ENCODE measurements at regions not wholly inside any gene's neighbourhood (a gene's known extent, or its start where the extent isn't known, plus 50 kb on each side); places are given as distances from the start of the nearest gene placed in this dataset.
"Not testable (repeated sequence)": the region's sequence is repeated elsewhere in the genome, so short reads cannot be mapped to it uniquely, and the experiment has no call there.

DNA sequence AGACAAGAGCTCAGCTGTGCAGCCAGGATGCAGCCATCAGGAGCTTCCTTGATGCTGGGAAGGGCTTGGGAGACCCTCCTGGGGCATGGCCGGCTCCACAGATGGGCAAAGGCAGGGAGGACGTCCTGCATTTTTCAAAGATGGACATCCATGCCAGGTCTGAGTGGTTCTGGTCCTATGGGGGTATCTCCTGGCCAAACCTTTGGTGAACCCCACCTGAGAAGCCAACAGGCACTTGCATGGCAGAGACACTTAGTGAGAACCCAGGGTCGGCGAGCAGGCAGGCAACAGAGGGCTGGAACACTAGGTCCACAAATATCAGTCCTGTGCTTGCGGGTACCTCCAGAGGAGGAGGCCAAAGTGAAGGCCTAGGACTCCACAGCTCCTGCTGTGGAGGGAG lies 70.0 kb downstream of the KCTD15 start:
- Histone ChIP-seq H3K4me2 (ENCODE audit: low read length) (no peak overlapping the region), H3K9ac (ENCODE audit: low read length) (no peak overlapping the region), H3K27ac (ENCODE audit: low read depth, low read length) (no peak overlapping the region), H2AFZ (ENCODE audit: low read depth, low read length) (no peak overlapping the region), H4K20me1 (ENCODE audit: insufficient read depth, low read length) (no peaks in the 10 kb centered on the region), H3K36me3 (ENCODE audit: insufficient read depth, low read length) (no peaks in the 10 kb centered on the region), H3K4me1 (ENCODE audit: insufficient read depth, low read length) (peaks cover 9% of the 10 kb centered on the region), H3K9me3 (ENCODE audit: insufficient read depth, low read depth, low read length) (no peaks in the 10 kb centered on the region), H3K27me3 (ENCODE audit: insufficient read depth, low read length) (no peaks in the 10 kb centered on the region), H3K79me2 (ENCODE audit: insufficient read depth, low read length) (no peaks in the 10 kb centered on the region), H3K4me3 (ENCODE audit: insufficient read depth, low read depth, low read length) (no peak overlapping the region)
- TF ChIP-seq EZH2 (IDR thresholded peaks at IDR 0.05; ENCODE audit: insufficient read depth, low read length) (no peak), CTCF (IDR thresholded peaks at IDR 0.05; ENCODE audit: insufficient read depth, low read depth, low read length) (no peak)
- Mint-ChIP-seq H3K27me3 (ENCODE audit: low read depth, unreplicated experiment) (peaks cover 27% of the 10 kb centered on the region), H3K27ac (ENCODE audit: unreplicated experiment) (no peak overlapping the region), H3K4me3 (ENCODE audit: unreplicated experiment) (no peak overlapping the region), H3K4me1 (ENCODE audit: low read depth, unreplicated experiment) (no peaks in the 10 kb centered on the region), H3K36me3 (ENCODE audit: low read depth, unreplicated experiment) (no peaks in the 10 kb centered on the region), H3K9me3 (ENCODE audit: unreplicated experiment) (peaks cover 2% of the 10 kb centered on the region)
- no peak for FAIRE-seq
- DNase-seq (ENCODE audit: low read depth), result no peak

GRCh38 chr19:33868076-33868735 lies 71.5 kb downstream of the KCTD15 start:
- Mint-ChIP-seq H3K36me3 (ENCODE audit: low read depth, unreplicated experiment) (no peaks in the 10 kb centered on the region), H3K4me1 (ENCODE audit: low read depth, unreplicated experiment) (peaks cover 6% of the 10 kb centered on the region), H3K27me3 (ENCODE audit: low read depth, unreplicated experiment) (peaks cover 27% of the 10 kb centered on the region), H3K27ac (ENCODE audit: unreplicated experiment) (no peak overlapping the region), H3K4me3 (ENCODE audit: unreplicated experiment) (no peak overlapping the region), H3K9me3 (ENCODE audit: unreplicated experiment) (peaks cover 2% of the 10 kb centered on the region)
- no peak for FAIRE-seq
- no peaks in the 10 kb centered on the region for H3K27me3 ChIP-seq (ENCODE audit: insufficient read depth, low read length)
- no peaks in the 10 kb centered on the region for H4K20me1 ChIP-seq (ENCODE audit: insufficient read depth, low read length)
- peak overlapping the region; percentile 24 for H2AFZ ChIP-seq (ENCODE audit: low read depth, low read length)
- H3K4me1 ChIP-seq (ENCODE audit: insufficient read depth, low read length), result peaks cover 9% of the 10 kb centered on the region
- H3K9me3 ChIP-seq (ENCODE audit: insufficient read depth, low read depth, low read length), result no peaks in the 10 kb centered on the region
- TF ChIP-seq EZH2 (IDR thresholded peaks at IDR 0.05; ENCODE audit: insufficient read depth, low read length) (no peak), CTCF (IDR thresholded peaks at IDR 0.05; ENCODE audit: insufficient read depth, low read depth, low read length) (no peak)
- H3K36me3 ChIP-seq (ENCODE audit: insufficient read depth, low read length), result no peaks in the 10 kb centered on the region
- H3K79me2 ChIP-seq (ENCODE audit: insufficient read depth, low read length), result no peaks in the 10 kb centered on the region
- no peak overlapping the region for H3K27ac ChIP-seq (ENCODE audit: low read depth, low read length)
- H3K4me2 ChIP-seq (ENCODE audit: low read length), result peak overlapping the region; percentile 68
- peak overlapping the region; percentile 12 for H3K4me3 ChIP-seq (ENCODE audit: insufficient read depth, low read depth, low read length)
- no peak for DNase-seq (ENCODE audit: low read depth)
- H3K9ac ChIP-seq (ENCODE audit: low read length), result no peak overlapping the region

GRCh38 chr19:33868788-33869412 lies 72.2 kb downstream of the KCTD15 start:
- H3K36me3 ChIP-seq (ENCODE audit: insufficient read depth, low read length), result no peaks in the 10 kb centered on the region
- H3K27ac ChIP-seq (ENCODE audit: low read depth, low read length), result no peak overlapping the region
- DNase-seq (ENCODE audit: low read depth), result no peak
- no peaks in the 10 kb centered on the region for H3K9me3 ChIP-seq (ENCODE audit: insufficient read depth, low read depth, low read length)
- no peak for TF ChIP-seq EZH2 (IDR thresholded peaks at IDR 0.05; ENCODE audit: insufficient read depth, low read length)
- no peak for TF ChIP-seq CTCF (IDR thresholded peaks at IDR 0.05; ENCODE audit: insufficient read depth, low read depth, low read length)
- peaks cover 10% of the 10 kb centered on the region for H3K4me1 Mint-ChIP-seq (ENCODE audit: low read depth, unreplicated experiment)
- peaks cover 9% of the 10 kb centered on the region for H3K4me1 ChIP-seq (ENCODE audit: insufficient read depth, low read length)
- H3K9ac ChIP-seq (ENCODE audit: low read length), result no peak overlapping the region
- H3K4me2 ChIP-seq (ENCODE audit: low read length), result peak overlapping the region; percentile 68
- H3K36me3 Mint-ChIP-seq (ENCODE audit: low read depth, unreplicated experiment), result no peaks in the 10 kb centered on the region
- peak overlapping the region; percentile 24 for H2AFZ ChIP-seq (ENCODE audit: low read depth, low read length)
- no peak for FAIRE-seq
- no peak overlapping the region for H3K4me3 Mint-ChIP-seq (ENCODE audit: unreplicated experiment)
- H3K27me3 ChIP-seq (ENCODE audit: insufficient read depth, low read length), result no peaks in the 10 kb centered on the region
- no peak overlapping the region for H3K4me3 ChIP-seq (ENCODE audit: insufficient read depth, low read depth, low read length)
- H3K27me3 Mint-ChIP-seq (ENCODE audit: low read depth, unreplicated experiment), result peaks cover 27% of the 10 kb centered on the region
- no peak overlapping the region for H3K27ac Mint-ChIP-seq (ENCODE audit: unreplicated experiment)
- H3K79me2 ChIP-seq (ENCODE audit: insufficient read depth, low read length), result no peaks in the 10 kb centered on the region
- no peaks in the 10 kb centered on the region for H4K20me1 ChIP-seq (ENCODE audit: insufficient read depth, low read length)
- peaks cover 2% of the 10 kb centered on the region for H3K9me3 Mint-ChIP-seq (ENCODE audit: unreplicated experiment)

GRCh38 chr19:33870298-33870932 lies 73.7 kb downstream of the KCTD15 start:
- H3K27me3 ChIP-seq (ENCODE audit: insufficient read depth, low read length); H3K4me3 Mint-ChIP-seq (ENCODE audit: unreplicated experiment); H3K4me3 ChIP-seq (ENCODE audit: insufficient read depth, low read depth, low read length); H4K20me1 ChIP-seq (ENCODE audit: insufficient read depth, low read length); H3K9ac ChIP-seq (ENCODE audit: low read length); H3K36me3 ChIP-seq (ENCODE audit: insufficient read depth, low read length); FAIRE-seq; H3K4me2 ChIP-seq (ENCODE audit: low read length); DNase-seq (ENCODE audit: low read depth); H3K4me1 Mint-ChIP-seq (ENCODE audit: low read depth, unreplicated experiment); H3K4me1 ChIP-seq (ENCODE audit: insufficient read depth, low read length); H3K27ac Mint-ChIP-seq (ENCODE audit: unreplicated experiment); H3K36me3 Mint-ChIP-seq (ENCODE audit: low read depth, unreplicated experiment); H3K27ac ChIP-seq (ENCODE audit: low read depth, low read length); H3K79me2 ChIP-seq (ENCODE audit: insufficient read depth, low read length); H3K9me3 Mint-ChIP-seq (ENCODE audit: unreplicated experiment); H3K9me3 ChIP-seq (ENCODE audit: insufficient read depth, low read depth, low read length); H2AFZ ChIP-seq (ENCODE audit: low read depth, low read length): not testable (repeated sequence)
- peaks cover 20% of the 10 kb centered on the region for H3K27me3 Mint-ChIP-seq (ENCODE audit: low read depth, unreplicated experiment)

Measured in astrocyte (in vitro differentiated cells and primary cell).